ENCODE measurements at regions not wholly inside any gene's neighbourhood (a gene's known extent, or its start where the extent isn't known, plus 50 kb on each side); places are given as distances from the start of the nearest gene placed in this dataset.

- Histone ChIP-seq H3K9me3 (peaks cover 0 to 7% (median 0%) of the 10 kb centered on the region in 4 donors), H3K36me3 (no peaks in the 10 kb centered on the region), H3K4me3 (no peak overlapping the region), H3K27ac (no peak overlapping the region), H3K4me1 (no peaks in the 10 kb centered on the region), H3K27me3 (no peaks in the 10 kb centered on the region)
- DNase-seq = no peak
- 88 to 95% methylated on average over 8 of the region's 8 CpGs for WGBS, 2 donors
- no peak for TF ChIP-seq CTCF (IDR thresholded peaks at IDR 0.05)
- ATAC-seq (ENCODE audit: low FRiP score in 2 of 2) = no peak
Observed at GRCh38 chr5:170445936-170446335, 56.8 kb upstream of the KCNMB1 start.

- ATAC-seq (ENCODE audit: low FRiP score in 2 of 2) = no peak
- 73 to 75% methylated on average over 8 to 10 of the region's 10 CpGs for WGBS, 2 donors
Observed at GRCh38 chr5:170444969-170445505, 55.9 kb upstream of the KCNMB1 start.

GRCh38 chr5:170444181-170444580 is 55.0 kb upstream of the KCNMB1 start:
- Histone ChIP-seq H3K36me3 (no peaks in the 10 kb centered on the region), H3K4me1 (no peaks in the 10 kb centered on the region), H3K27me3 (no peaks in the 10 kb centered on the region), H3K9me3 (peaks cover 0 to 7% (median 0%) of the 10 kb centered on the region in 4 donors), H3K4me3 (no peak overlapping the region), H3K27ac (no peak overlapping the region)
- ATAC-seq (ENCODE audit: low FRiP score in 2 of 2) (no peak), DNase-seq (no peak)
- 84 to 95% methylated on average over 7 of the region's 7 CpGs for WGBS, 2 donors
- TF ChIP-seq EP300 (IDR thresholded peaks at IDR 0.05) = no peak
- TF ChIP-seq POLR2AphosphoS5 (IDR thresholded peaks at IDR 0.05) = no peak

More at GRCh38 chr5:170444969-170445505, 55.9 kb upstream of the KCNMB1 start:
- DNase-seq = no peak
- H3K36me3 ChIP-seq = no peaks in the 10 kb centered on the region
- no peak overlapping the region for H3K27ac ChIP-seq
- TF ChIP-seq CTCF (IDR thresholded peaks at IDR 0.05) = no peak
- no peak for TF ChIP-seq EP300 (IDR thresholded peaks at IDR 0.05)
- TF ChIP-seq POLR2AphosphoS5 (IDR thresholded peaks at IDR 0.05) = no peak
- no peak for TF ChIP-seq POLR2A (IDR thresholded peaks at IDR 0.05)
- peaks cover 0 to 7% (median 0%) of the 10 kb centered on the region in 4 donors for H3K9me3 ChIP-seq
- H3K4me1 ChIP-seq = no peaks in the 10 kb centered on the region
- no peak overlapping the region for H3K4me3 ChIP-seq
- no peaks in the 10 kb centered on the region for H3K27me3 ChIP-seq

GRCh38 chr5:170443624-170444023 is 54.5 kb upstream of the KCNMB1 start:
- no peak overlapping the region for H3K27ac ChIP-seq
- H3K4me3 ChIP-seq = no peak overlapping the region
- no peaks in the 10 kb centered on the region for H3K36me3 ChIP-seq
- WGBS, 2 donors = 85 to 87% methylated on average over 2 of the region's 2 CpGs
- peaks cover 0 to 7% (median 0%) of the 10 kb centered on the region in 4 donors for H3K9me3 ChIP-seq
- H3K27me3 ChIP-seq = no peaks in the 10 kb centered on the region
- ATAC-seq (ENCODE audit: low FRiP score in 2 of 2) = no peak
- TF ChIP-seq POLR2AphosphoS5 (IDR thresholded peaks at IDR 0.05) (no peak), EP300 (IDR thresholded peaks at IDR 0.05) (no peak), POLR2A (IDR thresholded peaks at IDR 0.05) (no peak), CTCF (IDR thresholded peaks at IDR 0.05) (no peak)
- no peak for DNase-seq
- H3K4me1 ChIP-seq = no peaks in the 10 kb centered on the region

- Histone ChIP-seq H3K27ac (no peak overlapping the region), H3K4me1 (no peaks in the 10 kb centered on the region), H3K36me3 (no peaks in the 10 kb centered on the region), H3K9me3 (peaks cover 0 to 7% (median 0%) of the 10 kb centered on the region in 4 donors), H3K27me3 (no peaks in the 10 kb centered on the region), H3K4me3 (no peak overlapping the region)
- 62 to 76% methylated on average over 3 to 5 of the region's 5 CpGs for WGBS, 2 donors
- TF ChIP-seq CTCF (IDR thresholded peaks at IDR 0.05) (no peak), POLR2A (IDR thresholded peaks at IDR 0.05) (no peak), EP300 (IDR thresholded peaks at IDR 0.05) (no peak), POLR2AphosphoS5 (IDR thresholded peaks at IDR 0.05) (no peak)
- ATAC-seq (ENCODE audit: low FRiP score in 2 of 2) = no peak
- no peak for DNase-seq
Observed at GRCh38 chr5:170442921-170443320, 53.8 kb upstream of the KCNMB1 start.

Data from upper lobe of left lung (tissue), 6 donors.